GM18508 (cell line): ENCODE measurements at regions not wholly inside any gene's neighbourhood (a gene's known extent, or its start where the extent isn't known, plus 50 kb on each side); places are given as distances from the start of the nearest gene placed in this dataset.
"Not testable (repeated sequence)": the region's sequence is repeated elsewhere in the genome, so short reads cannot be mapped to it uniquely, and the experiment has no call there.

Experiments
- ATAC-seq: cut with Tn5 transposase; IDR thresholded peaks from one replicate; pipeline ENCODE4 v1.9.1; 2021; ENCODE audit warnings: moderate number of reproducible peaks; ENCODE audit not compliant: insufficient read depth, unreplicated experiment

DNA sequence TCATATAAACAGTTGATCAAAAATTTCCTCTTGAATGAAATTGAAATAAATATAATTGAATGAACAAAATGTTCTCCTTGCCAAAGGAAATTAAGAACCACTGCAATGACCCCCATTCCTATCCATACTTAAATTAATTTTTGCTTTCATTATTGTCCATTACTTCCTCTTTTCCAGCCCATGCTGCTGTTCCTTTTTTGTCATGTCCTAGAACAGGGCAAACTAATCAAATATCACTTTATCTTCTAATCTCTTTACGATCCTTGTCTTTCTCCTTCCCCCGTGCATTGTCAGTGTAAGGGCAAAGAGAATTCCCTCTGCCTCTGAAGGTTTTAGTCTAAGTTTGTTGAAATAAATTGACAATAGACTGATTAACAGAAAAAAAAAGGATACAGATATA, 203.0 kb downstream of the CENPC start:
- no peak for ATAC-seq

- ATAC-seq: no peak
Observed at GRCh38 chr4:67333664-67334063, 211.6 kb downstream of the CENPC start.

GRCh38 chr4:67332627-67333026, 212.7 kb downstream of the CENPC start:
- peak; percentile 74 for ATAC-seq

DNA sequence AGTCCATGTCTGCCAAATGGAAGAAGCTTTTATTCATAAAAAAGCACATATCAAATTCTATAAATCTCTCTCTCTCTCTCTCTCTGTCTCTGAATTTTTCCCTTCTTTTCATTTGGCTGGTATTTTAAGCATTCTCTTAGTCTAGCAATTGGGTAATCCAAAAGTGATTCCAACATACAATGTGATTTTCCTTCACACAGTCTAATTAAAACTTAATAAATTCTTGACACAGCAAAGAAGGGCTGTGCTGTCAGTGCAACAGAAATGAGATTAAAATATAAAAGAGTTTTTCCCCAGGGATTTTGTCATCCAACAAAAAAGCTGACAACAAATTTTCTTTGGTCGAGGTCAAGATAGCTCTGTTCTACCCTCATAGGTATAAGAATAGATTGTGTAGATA, 216.9 kb downstream of the CENPC start:
- ATAC-seq: no peak

DNA sequence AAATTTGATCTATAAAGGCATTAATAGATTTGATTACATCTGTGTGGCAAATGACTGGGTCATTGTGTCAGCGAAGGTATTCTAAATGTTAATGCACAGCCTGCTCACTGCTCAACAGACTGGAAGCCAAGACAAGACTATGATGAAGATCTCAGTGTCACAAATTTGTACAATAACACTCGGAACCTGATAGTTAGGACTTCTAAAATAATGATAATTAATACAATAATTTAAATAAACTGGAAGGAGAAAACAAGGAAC, 217.4 kb downstream of the CENPC start:
- ATAC-seq: no peak

- peak; percentile 97 for ATAC-seq
Observed at GRCh38 chr4:67327245-67328017, 217.9 kb downstream of the CENPC start.

- ATAC-seq: no peak
Observed at GRCh38 chr4:67325791-67326190, 219.5 kb downstream of the CENPC start.

- ATAC-seq: no peak
Observed at GRCh38 chr4:67320645-67321044, 224.7 kb downstream of the CENPC start.

DNA sequence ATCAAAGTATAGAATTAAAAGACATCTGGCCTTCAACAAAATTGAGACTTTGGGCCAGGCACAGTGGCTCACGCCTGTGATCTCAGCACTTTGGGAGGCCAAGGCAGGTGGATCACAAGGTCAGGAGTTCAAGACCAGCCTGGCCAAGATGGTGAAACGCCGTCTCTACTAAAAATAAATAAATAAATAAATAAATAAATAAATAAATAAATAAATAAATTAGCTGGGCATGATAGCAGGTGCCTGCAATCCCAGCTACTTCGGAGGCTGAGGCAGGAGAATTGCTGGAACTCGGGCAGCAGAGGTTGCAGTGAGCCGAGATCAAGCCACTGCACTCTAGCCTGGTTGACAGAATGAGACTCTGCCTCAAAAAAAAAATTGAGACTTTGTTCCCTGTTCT, 225.7 kb downstream of the CENPC start:
- not testable (repeated sequence) for ATAC-seq

GRCh38 chr4:67300497-67301185, 244.7 kb downstream of the CENPC start:
- not testable (repeated sequence) for ATAC-seq

DNA sequence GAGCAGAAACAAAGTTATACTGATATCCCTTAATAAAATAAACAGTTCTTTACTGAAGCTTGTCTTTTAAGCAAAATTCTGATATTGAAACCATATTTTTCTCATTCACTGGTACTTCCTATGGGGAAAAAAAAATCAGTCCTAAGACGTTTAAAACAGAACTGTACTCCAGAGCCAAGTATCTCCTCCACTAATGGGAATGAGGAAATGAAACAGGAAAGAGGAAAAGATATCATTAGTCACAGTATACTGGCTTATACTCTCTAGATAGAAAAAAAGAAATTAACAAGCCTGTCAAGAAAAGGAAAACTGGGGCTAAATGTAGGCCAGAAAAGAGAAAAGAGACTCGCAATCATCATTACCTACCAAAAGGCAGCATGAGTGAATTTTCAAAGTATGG, 252.7 kb downstream of the CENPC start:
- no peak for ATAC-seq

DNA sequence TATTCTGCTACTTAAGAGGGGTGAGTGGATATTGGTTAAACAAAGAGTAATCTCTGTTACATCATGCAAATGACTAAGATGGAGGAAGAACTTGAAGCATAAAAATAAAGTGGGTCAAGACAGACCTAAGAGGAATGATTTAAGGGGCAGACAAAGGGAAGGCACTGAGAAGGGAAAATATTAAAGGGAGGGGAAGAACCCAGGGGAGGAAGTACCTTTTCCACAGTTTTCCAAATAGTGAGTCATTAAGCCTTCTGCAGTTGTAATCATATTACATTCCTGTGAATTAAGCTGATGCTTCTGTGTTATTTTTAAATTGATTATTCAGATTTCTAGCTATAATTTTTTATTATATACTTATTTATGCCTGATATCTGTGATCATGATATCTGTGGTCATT, 253.3 kb downstream of the CENPC start:
- ATAC-seq: no peak

DNA sequence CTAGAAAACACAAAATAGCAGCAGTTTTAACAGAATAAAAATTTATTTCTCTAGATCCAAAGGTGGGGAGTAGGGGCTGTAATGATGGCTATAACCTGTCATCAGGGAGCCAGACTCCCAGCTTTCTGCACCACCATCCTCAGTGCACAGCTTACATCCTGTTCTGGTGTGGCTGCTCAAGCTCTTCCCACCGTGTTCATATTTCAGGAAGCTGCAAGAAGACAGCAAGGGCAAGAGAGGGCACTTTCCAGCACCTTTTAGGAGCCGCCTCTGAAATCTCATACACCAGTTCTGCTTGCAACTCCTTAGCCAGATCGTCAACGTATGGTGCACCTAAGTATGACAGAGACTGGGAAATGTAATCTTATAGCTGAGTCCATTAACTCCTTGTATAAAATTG, 253.7 kb downstream of the CENPC start:
- ATAC-seq: no peak

DNA sequence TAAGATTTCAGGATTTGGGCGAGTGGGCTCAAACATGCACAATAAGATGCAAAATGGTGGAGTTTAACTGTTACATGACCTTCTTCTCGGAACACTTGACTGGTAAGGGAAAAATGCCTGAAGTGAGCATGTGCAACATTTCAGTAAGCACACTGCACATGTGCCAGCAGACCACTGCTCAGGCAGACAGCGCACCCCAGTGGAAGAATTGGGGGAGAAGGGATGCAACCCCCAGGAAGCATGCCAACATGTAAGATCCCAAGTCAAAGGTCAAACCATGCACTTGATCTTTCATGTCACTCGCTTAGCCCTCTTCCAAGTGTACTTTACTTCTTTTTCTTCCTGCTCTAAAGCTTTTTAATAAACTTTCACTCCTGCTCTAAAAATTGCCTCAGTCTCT, 256.3 kb downstream of the CENPC start:
- ATAC-seq: peak; percentile 61

DNA sequence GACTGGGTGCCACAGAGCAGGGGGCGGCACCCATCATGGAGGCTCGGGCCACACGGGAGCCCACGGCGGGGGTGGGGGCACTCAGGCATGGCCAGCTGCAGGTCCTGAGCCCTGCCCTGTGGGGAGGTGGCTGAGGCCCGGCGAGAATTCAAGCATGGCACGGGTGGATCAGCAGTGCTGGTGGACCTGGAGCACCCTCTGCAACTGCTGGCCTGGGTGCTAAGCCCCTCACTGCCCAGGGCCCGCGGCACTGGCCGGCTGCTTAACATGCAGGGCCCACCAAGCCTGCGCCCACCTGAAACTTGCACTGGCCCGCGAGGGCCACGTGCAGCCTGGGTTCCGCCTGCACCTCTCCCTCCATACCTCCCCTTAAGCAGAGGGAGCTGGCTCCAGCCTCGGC, 258.6 kb downstream of the CENPC start:
- no peak for ATAC-seq

DNA sequence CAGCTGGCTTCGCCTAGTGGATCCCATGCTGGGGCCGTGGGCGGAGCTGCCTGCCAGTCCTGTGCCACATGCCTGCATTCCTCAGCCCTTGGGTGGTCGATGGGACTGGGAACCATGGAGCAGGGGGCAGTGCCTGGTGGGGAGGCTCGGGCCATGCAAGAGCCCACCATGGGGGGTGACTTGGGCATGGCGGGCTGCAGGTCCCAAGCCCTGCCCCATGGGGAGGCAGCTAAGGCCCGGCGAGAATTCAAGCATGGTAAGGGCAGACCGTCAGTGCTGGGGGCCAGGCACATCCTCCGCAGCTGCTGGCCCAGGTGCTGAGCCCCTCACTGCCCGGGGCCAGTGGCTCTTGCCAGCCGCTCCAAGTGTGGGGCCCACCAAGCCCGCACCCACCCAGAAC, 262.6 kb downstream of the CENPC start:
- no peak for ATAC-seq

GRCh38 chr4:67275179-67275750, 270.0 kb downstream of the CENPC start:
- no peak for ATAC-seq

- not testable (repeated sequence) for ATAC-seq
Observed at GRCh38 chr4:67274671-67275070, 270.6 kb downstream of the CENPC start.

- no peak for ATAC-seq
Observed at GRCh38 chr4:67273666-67274065, 271.6 kb downstream of the CENPC start.

- no peak for ATAC-seq
Observed at GRCh38 chr4:67261971-67262370, 283.3 kb downstream of the CENPC start.

GRCh38 chr4:67256388-67257043, 288.8 kb downstream of the CENPC start:
- no peak for ATAC-seq
